T-cell (primary cell): ENCODE measurements at regions not wholly inside any gene's neighbourhood (a gene's known extent, or its start where the extent isn't known, plus 50 kb on each side); places are given as distances from the start of the nearest gene placed in this dataset.

ENCODE experiments used
- ATAC-seq, 4 experiments: fragments of 200-7000 bp in 3 of 4; fragments of 150-1000 bp in 1 of 4; cut with Tn5 transposase; replicated peaks in 1 of 4; 1 replicate in 3 of 4; 2 replicates in 1 of 4; pipeline ENCODE4 v1.10.0; 2021; ENCODE audit warnings: moderate library complexity in 3 of 4, mild to moderate bottlenecking in 2 of 4, moderate number of reproducible peaks in 1 of 4
- CTCF ChIA-PET, 2 donors: fragments of 300-600 bp; sonication (Branson Sonifier 250); formaldehyde crosslinking; loops; one replicate each; lab custom pipeline; 2022; ENCODE audit warnings: antibody characterized with exemption in 2 of 2; lab: Charles Lee
- POLR2A ChIA-PET, 2 donors: fragments of 300-600 bp; sonication (Branson Sonifier 250); formaldehyde crosslinking; loops; one replicate each; lab custom pipeline; 2022; ENCODE audit warnings: antibody characterized with exemption in 2 of 2; lab: Charles Lee
- DNase-seq, 35 experiments: peaks; one replicate each; pipeline versions ENCODE4 v3.0.0 to v3.0.0-alpha.2; 2013 to 2023
- H3K27ac ChIP-seq: one replicate; pipeline ENCODE4 v1.5.1; 2013; ENCODE audit warnings: low read length
- H3K27me3 ChIP-seq, 2 experiments: replicated peaks in 1 of 2; 1 replicate in 1 of 2; 2 replicates in 1 of 2; pipeline versions ENCODE4 v1.6.1 to v1.7.0; 2013; ENCODE audit warnings: low read length in 1 of 2, mixed read lengths in 1 of 2; ENCODE audit not compliant: control insufficient read depth in 2 of 2, insufficient read depth in 2 of 2; ENCODE audit errors: extremely low read depth in 1 of 2
- H3K36me3 ChIP-seq, 2 donors: 1 replicate in 1 of 2; 2 replicates in 1 of 2; pipeline versions ENCODE4 v1.6.1 to v1.7.0; 2013; ENCODE audit warnings: low read length in 1 of 2; ENCODE audit not compliant: control insufficient read depth in 2 of 2, insufficient read depth in 1 of 2; ENCODE audit errors: extremely low read depth in 1 of 2
- H3K4me1 ChIP-seq, 2 experiments: 1 replicate in 1 of 2; 2 replicates in 1 of 2; pipeline versions ENCODE4 v1.6.1 to v1.7.0; 2013; ENCODE audit warnings: low read length in 2 of 2, mixed read lengths in 1 of 2; ENCODE audit not compliant: insufficient read depth in 2 of 2, control insufficient read depth in 1 of 2; ENCODE audit errors: extremely low read depth in 1 of 2
- H3K4me3 ChIP-seq, 2 donors: 1 replicate in 1 of 2; 2 replicates in 1 of 2; pipeline versions ENCODE4 v1.5.1 to v1.7.0; 2013; ENCODE audit warnings: mild to moderate bottlenecking in 2 of 2, low read length in 1 of 2, moderate library complexity in 1 of 2; ENCODE audit not compliant: control insufficient read depth in 1 of 2; ENCODE audit errors: extremely low read depth in 1 of 2
- H3K9me3 ChIP-seq: 2 replicates; pipeline ENCODE4 v1.7.0; 2013
- H3K27ac Mint-ChIP-seq, 2 donors: one replicate each; pipeline ENCODE4 v1.8.0; 2020 to 2021; ENCODE audit warnings: mild to moderate bottlenecking in 2 of 2, mixed read lengths in 2 of 2
- H3K27me3 Mint-ChIP-seq, 2 donors: one replicate each; pipeline ENCODE4 v1.8.0; 2021 to 2022; ENCODE audit warnings: mixed read lengths in 2 of 2
- H3K36me3 Mint-ChIP-seq: one replicate; pipeline ENCODE4 v1.8.0; 2021; ENCODE audit warnings: mixed read lengths
- H3K4me1 Mint-ChIP-seq, 3 donors: one replicate each; pipeline ENCODE4 v1.8.0; 2020 to 2022; ENCODE audit warnings: mixed read lengths in 3 of 3, mild to moderate bottlenecking in 1 of 3
- H3K4me3 Mint-ChIP-seq, 3 donors: one replicate each; pipeline ENCODE4 v1.8.0; 2020 to 2022; ENCODE audit warnings: mild to moderate bottlenecking in 3 of 3, mixed read lengths in 3 of 3, moderate library complexity in 3 of 3
- H3K9me3 Mint-ChIP-seq, 3 donors: one replicate each; pipeline ENCODE4 v1.8.0; 2020 to 2022; ENCODE audit warnings: mixed read lengths in 3 of 3
- WGBS: methylation state at CpG from one replicate; pipeline ENCODE4 v1.1.5; 2013; ENCODE audit warnings: missing lambda C conversion rate; ENCODE audit not compliant: insufficient coverage; 5-methylcytosine and 5-hydroxymethylcytosine counted together

GRCh38 chr3:31039145-31039544 lies 144.7 kb upstream of the GADL1 start:
- ATAC-seq: no peak
- H3K4me3 ChIP-seq: no peak overlapping the region
- no peaks in the 10 kb centered on the region for H3K9me3 ChIP-seq
- peaks cover 3% of the 10 kb centered on the region for H3K36me3 Mint-ChIP-seq
- H3K4me3 Mint-ChIP-seq: no peak overlapping the region
- no peaks in the 10 kb centered on the region for H3K36me3 ChIP-seq
- no CpG with 5 or more reads among the region's 1 CpG for WGBS
- no peaks in the 10 kb centered on the region for H3K4me1 Mint-ChIP-seq
- H3K27me3 ChIP-seq: no peaks in the 10 kb centered on the region
- DNase-seq: no peak
- H3K27ac Mint-ChIP-seq: no peak overlapping the region
- H3K27me3 Mint-ChIP-seq: no peaks in the 10 kb centered on the region
- ChIA-PET POLR2A (no interaction called here), CTCF (no interaction called here)
- H3K9me3 Mint-ChIP-seq: peaks cover 10 to 14% (median 12%) of the 10 kb centered on the region in 3 donors
- H3K4me1 ChIP-seq: no peaks in the 10 kb centered on the region
- H3K27ac ChIP-seq: no peak overlapping the region

GRCh38 chr3:31041161-31041978 lies 146.9 kb upstream of the GADL1 start:
- H3K9me3 Mint-ChIP-seq: peaks cover 10 to 14% (median 12%) of the 10 kb centered on the region in 3 donors
- H3K4me1 ChIP-seq: no peaks in the 10 kb centered on the region
- no peak overlapping the region for H3K4me3 ChIP-seq
- H3K27ac ChIP-seq: no peak overlapping the region
- H3K4me1 Mint-ChIP-seq: no peaks in the 10 kb centered on the region
- no peaks in the 10 kb centered on the region for H3K36me3 ChIP-seq
- DNase-seq (no peak), ATAC-seq (no peak)
- WGBS: no CpG with 5 or more reads among the region's 2 CpGs
- H3K36me3 Mint-ChIP-seq: peaks cover 3% of the 10 kb centered on the region
- H3K9me3 ChIP-seq: no peaks in the 10 kb centered on the region
- no peaks in the 10 kb centered on the region for H3K27me3 ChIP-seq
- ChIA-PET POLR2A (no interaction called here), CTCF (no interaction called here)
- H3K27me3 Mint-ChIP-seq: no peaks in the 10 kb centered on the region
- H3K4me3 Mint-ChIP-seq: no peak overlapping the region
- H3K27ac Mint-ChIP-seq: no peak overlapping the region

GRCh38 chr3:31043184-31043819 lies 148.8 kb upstream of the GADL1 start:
- 100% methylated on average over 1 of the region's 3 CpGs for WGBS
- H3K36me3 Mint-ChIP-seq: peaks cover 3% of the 10 kb centered on the region
- Histone ChIP-seq H3K4me1 (no peaks in the 10 kb centered on the region), H3K27me3 (no peaks in the 10 kb centered on the region), H3K36me3 (no peaks in the 10 kb centered on the region), H3K4me3 (no peak overlapping the region), H3K27ac (no peak overlapping the region), H3K9me3 (no peaks in the 10 kb centered on the region)
- H3K27ac Mint-ChIP-seq: no peak overlapping the region
- no peaks in the 10 kb centered on the region for H3K4me1 Mint-ChIP-seq
- ATAC-seq (no peak), DNase-seq (no peak)
- H3K4me3 Mint-ChIP-seq: no peak overlapping the region
- H3K9me3 Mint-ChIP-seq: peaks cover 10 to 14% (median 12%) of the 10 kb centered on the region in 3 donors
- POLR2A ChIA-PET: no interaction called here
- no peaks in the 10 kb centered on the region for H3K27me3 Mint-ChIP-seq
- CTCF ChIA-PET: no interaction called here

- POLR2A ChIA-PET: no interaction called here
- Histone ChIP-seq H3K9me3 (no peaks in the 10 kb centered on the region), H3K27me3 (no peaks in the 10 kb centered on the region), H3K4me1 (no peaks in the 10 kb centered on the region), H3K4me3 (no peak overlapping the region), H3K36me3 (no peaks in the 10 kb centered on the region), H3K27ac (no peak overlapping the region)
- no peaks in the 10 kb centered on the region for H3K4me1 Mint-ChIP-seq
- peaks cover 8 to 21% (median 11%) of the 10 kb centered on the region in 3 donors for H3K9me3 Mint-ChIP-seq
- no peak overlapping the region for H3K4me3 Mint-ChIP-seq
- no peak for DNase-seq
- no peak overlapping the region for H3K27ac Mint-ChIP-seq
- H3K36me3 Mint-ChIP-seq: no peaks in the 10 kb centered on the region
- CTCF ChIA-PET: no interaction called here
- no peak for ATAC-seq
- 80% methylated on average over 1 of the region's 3 CpGs for WGBS
- H3K27me3 Mint-ChIP-seq: peaks cover 0 to 2% of the 10 kb centered on the region in 2 donors
These were observed 153.2 kb upstream of the GADL1 start for GRCh38 chr3:31047673-31048072.

- Histone ChIP-seq H3K27ac (no peak overlapping the region), H3K36me3 (no peaks in the 10 kb centered on the region), H3K9me3 (no peaks in the 10 kb centered on the region), H3K27me3 (no peaks in the 10 kb centered on the region), H3K4me3 (no peak overlapping the region), H3K4me1 (no peaks in the 10 kb centered on the region)
- H3K9me3 Mint-ChIP-seq: peaks cover 7 to 21% (median 7%) of the 10 kb centered on the region in 3 donors
- POLR2A ChIA-PET: no interaction called here
- CTCF ChIA-PET: no interaction called here
- no peak overlapping the region for H3K27ac Mint-ChIP-seq
- no peak for DNase-seq
- no peak overlapping the region for H3K4me3 Mint-ChIP-seq
- no peaks in the 10 kb centered on the region for H3K4me1 Mint-ChIP-seq
- WGBS: no CpG with 5 or more reads among the region's 2 CpGs
- H3K36me3 Mint-ChIP-seq: no peaks in the 10 kb centered on the region
- H3K27me3 Mint-ChIP-seq: peaks cover 0 to 2% of the 10 kb centered on the region in 2 donors
- ATAC-seq: no peak
These were observed 153.7 kb upstream of the GADL1 start for GRCh38 chr3:31048143-31048542.

DNA sequence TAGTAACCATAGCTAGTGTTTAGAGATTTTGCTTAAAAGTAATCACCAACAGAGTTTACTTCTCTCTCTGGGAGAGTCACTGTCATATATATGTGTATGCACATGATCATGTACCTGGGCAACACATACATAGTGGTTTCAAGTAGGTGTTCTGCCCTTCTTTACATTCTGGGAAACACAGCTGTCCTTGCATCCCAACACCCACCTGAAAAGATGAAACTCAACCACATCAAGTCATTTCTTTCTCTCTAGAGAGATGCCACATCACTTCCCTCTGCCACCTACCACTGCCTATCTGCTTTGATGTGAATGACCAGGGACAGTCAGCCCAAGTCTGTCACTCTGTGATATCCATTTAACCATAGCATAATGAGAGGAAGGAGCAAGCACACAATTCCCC lies 155.8 kb upstream of the GADL1 start:
- H3K36me3 Mint-ChIP-seq: no peaks in the 10 kb centered on the region
- H3K4me1 Mint-ChIP-seq: no peaks in the 10 kb centered on the region
- CTCF ChIA-PET: interaction anchor here in 1 of 2 donors (0.5 kb wide), 1 partner anchor 1284 kb away, joined by 5 read pairs; no protein-coding TSS in a partner anchor
- H3K27ac ChIP-seq: no peak overlapping the region
- H3K4me1 ChIP-seq: no peaks in the 10 kb centered on the region
- no peaks in the 10 kb centered on the region for H3K36me3 ChIP-seq
- POLR2A ChIA-PET: no interaction called here
- DNase-seq (no peak), ATAC-seq (no peak)
- H3K4me3 Mint-ChIP-seq: no peak overlapping the region
- H3K27ac Mint-ChIP-seq: no peak overlapping the region
- peaks cover 3 to 14% (median 4%) of the 10 kb centered on the region in 3 donors for H3K9me3 Mint-ChIP-seq
- H3K9me3 ChIP-seq: no peaks in the 10 kb centered on the region
- no peaks in the 10 kb centered on the region for H3K27me3 ChIP-seq
- H3K4me3 ChIP-seq: no peak overlapping the region
- peaks cover 0 to 2% of the 10 kb centered on the region in 2 donors for H3K27me3 Mint-ChIP-seq
